ENCODE measurements at regions not wholly inside any gene's neighbourhood (a gene's known extent, or its start where the extent isn't known, plus 50 kb on each side); places are given as distances from the start of the nearest gene placed in this dataset.
A peak's percentile ranks its signal among the peaks of the same experiment; 100 is the strongest.

- no peak for DNase-seq
Observed at GRCh38 chr3:99373846-99374210, 264.6 kb upstream of the COL8A1 start.

- no peak for DNase-seq
Observed at GRCh38 chr3:99373088-99373845, 265.1 kb upstream of the COL8A1 start.

- no peak for DNase-seq
Observed at GRCh38 chr3:99366663-99367429, 271.5 kb upstream of the COL8A1 start.

GRCh38 chr3:99365979-99366378, 272.4 kb upstream of the COL8A1 start:
- no peak for DNase-seq

- DNase-seq = no peak
Observed at GRCh38 chr3:99365396-99365795, 273.0 kb upstream of the COL8A1 start.

GRCh38 chr3:99357131-99357530, 281.3 kb upstream of the COL8A1 start:
- no peak for DNase-seq

GRCh38 chr3:99356696-99357095, 281.7 kb upstream of the COL8A1 start:
- no peak for DNase-seq

- DNase-seq = no peak
Observed at GRCh38 chr3:99355465-99355864, 282.9 kb upstream of the COL8A1 start.

- no peak for DNase-seq
Observed at GRCh38 chr3:99352811-99353210, 285.6 kb upstream of the COL8A1 start.

GRCh38 chr3:99351122-99351521, 287.3 kb upstream of the COL8A1 start:
- DNase-seq = no peak

GRCh38 chr3:99348451-99348850, 289.9 kb upstream of the COL8A1 start:
- DNase-seq = no peak

GRCh38 chr3:99344216-99344615, 294.2 kb upstream of the COL8A1 start:
- no peak for DNase-seq

GRCh38 chr3:99342383-99342782, 296.0 kb upstream of the COL8A1 start:
- no peak for DNase-seq

- no peak for DNase-seq
Observed at GRCh38 chr3:99339222-99339621, 299.2 kb upstream of the COL8A1 start.

GRCh38 chr3:99332718-99333117, 305.7 kb upstream of the COL8A1 start:
- no peak for DNase-seq

GRCh38 chr3:99332276-99332675, 306.1 kb upstream of the COL8A1 start:
- DNase-seq = no peak

- DNase-seq = no peak
Observed at GRCh38 chr3:99330924-99331532, 307.4 kb upstream of the COL8A1 start.

GRCh38 chr3:99330281-99330680, 308.1 kb upstream of the COL8A1 start:
- no peak for DNase-seq

GRCh38 chr3:99325402-99325801, 313.0 kb upstream of the COL8A1 start:
- no peak for DNase-seq

GRCh38 chr3:99324636-99325203, 313.7 kb upstream of the COL8A1 start:
- DNase-seq = peak in 1 of 58 donors; percentile 1

- no peak for DNase-seq
Observed at GRCh38 chr3:99323940-99324339, 314.5 kb upstream of the COL8A1 start.

- no peak for DNase-seq
Observed at GRCh38 chr3:99322551-99322950, 315.8 kb upstream of the COL8A1 start.

All from anterior cingulate cortex (tissue), 58 donors.